ENCODE measurements at regions not wholly inside any gene's neighbourhood (a gene's known extent, or its start where the extent isn't known, plus 50 kb on each side); places are given as distances from the start of the nearest gene placed in this dataset.
"Not testable (repeated sequence)": the region's sequence is repeated elsewhere in the genome, so short reads cannot be mapped to it uniquely, and the experiment has no call there.

DNA sequence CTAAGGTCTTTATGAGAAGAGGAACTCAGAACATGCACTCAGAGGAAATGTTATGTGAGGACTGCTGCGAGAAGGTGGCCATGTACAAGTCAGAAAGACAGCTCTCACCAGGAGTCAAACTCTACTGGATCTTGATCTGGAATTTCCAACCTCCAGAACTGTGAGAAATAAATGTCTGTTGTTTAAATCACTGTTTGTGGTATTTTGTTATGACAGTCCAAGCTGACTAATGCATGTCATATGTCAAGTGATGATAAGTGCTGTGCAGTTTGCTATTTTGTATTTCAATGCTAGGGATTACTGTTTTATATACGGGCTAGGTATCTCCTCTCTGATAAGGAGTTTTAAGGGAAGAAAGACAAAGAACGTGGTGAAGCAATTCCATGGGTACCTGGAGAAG lies 162.3 kb downstream of the CPEB2 start:
- no peak for DNase-seq

DNA sequence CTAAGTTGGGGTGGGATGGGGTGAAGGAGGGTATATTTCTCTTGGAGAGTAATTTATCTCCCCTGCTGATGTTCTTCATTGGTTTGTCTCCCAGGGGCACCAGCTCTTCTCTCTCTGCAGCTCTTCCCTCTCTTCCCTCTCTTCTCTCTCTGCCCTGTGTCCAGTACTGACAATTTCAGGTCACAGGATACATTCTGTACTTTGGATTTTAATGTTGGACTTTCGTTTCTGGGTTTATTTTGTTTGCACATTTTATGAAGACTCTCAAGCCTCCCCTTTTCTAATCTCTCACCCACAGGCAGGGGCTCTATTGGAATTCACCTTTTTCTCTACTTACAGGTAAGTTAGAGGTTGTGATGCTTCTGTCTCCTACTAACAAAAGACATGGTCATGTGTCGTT lies 165.5 kb downstream of the CPEB2 start:
- DNase-seq: no peak

DNA sequence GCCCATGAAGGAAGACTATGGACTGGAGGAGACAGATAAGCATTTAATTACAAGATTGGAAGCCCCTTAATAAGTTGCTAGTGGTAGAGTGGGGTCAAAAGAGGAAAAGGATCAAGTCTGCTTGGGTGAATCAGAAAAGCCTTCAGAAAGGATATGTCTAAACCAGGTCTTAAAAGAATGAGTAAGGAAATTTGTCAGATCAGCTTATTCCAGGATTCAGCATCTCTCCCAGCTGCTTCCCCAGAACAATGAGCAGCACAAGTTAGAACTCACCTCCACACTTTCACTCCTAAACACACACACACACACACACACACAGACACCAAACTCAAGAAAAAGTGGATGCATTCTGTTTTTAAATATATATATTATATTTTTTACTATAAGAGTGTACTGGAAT lies 166.5 kb downstream of the CPEB2 start:
- no peak for DNase-seq

DNA sequence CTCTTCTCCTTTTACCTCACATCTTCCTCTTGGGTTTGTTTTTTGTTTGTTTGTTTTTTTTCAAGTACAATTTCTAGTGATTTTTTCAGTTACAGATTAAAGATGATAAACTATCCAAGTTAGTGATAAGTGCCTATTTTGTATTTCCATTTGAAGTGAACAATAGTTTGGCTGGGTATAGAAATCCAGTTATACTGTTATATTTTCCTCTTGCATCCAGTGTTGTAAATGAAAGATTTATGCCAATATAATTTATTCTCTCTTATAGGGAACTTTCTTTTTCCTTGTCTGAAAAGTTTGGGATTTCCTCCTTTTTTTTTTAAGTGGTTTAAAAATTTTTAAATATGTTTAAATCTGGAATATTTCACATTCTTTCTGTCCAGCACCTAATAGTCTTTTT lies 169.4 kb downstream of the CPEB2 start:
- DNase-seq: no peak

DNA sequence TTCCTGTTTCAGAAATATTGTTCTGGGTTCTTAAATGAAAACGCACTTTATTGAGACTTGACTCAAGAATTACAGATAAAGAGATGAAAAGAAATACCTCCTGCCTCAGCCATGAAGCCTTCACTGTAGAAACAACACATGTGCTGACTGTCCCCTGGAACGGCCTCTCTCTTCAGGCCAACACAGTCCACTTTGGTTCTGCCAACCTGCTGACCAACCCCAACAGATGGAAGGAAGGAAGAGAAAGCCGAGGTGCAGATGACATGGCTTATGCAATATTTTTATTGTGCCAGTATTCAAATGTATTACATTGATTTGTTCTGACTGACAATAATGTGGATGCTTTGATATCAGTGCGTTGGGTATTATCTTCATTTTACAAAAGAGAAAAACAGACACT lies 171.0 kb downstream of the CPEB2 start:
- DNase-seq: no peak

DNA sequence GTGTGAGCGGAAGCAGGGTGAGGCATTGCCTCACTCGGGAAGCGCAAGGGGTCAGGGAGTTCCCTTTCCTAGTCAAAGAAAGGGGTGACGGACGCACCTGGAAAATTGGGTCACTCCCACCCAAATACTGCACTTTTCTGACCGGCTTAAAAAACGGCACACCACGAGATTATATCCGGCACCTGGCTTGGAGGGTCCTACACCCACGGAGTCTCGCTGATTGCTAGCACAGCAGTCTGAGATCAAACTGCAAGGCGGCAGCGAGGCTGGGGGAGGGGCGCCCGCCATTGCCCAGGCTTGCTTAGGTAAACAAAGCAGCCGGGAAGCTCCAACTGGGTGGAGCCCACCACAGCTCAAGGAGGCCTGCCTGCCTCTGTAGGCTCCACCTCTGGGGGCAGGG lies 171.9 kb downstream of the CPEB2 start:
- DNase-seq: not testable (repeated sequence)

DNA sequence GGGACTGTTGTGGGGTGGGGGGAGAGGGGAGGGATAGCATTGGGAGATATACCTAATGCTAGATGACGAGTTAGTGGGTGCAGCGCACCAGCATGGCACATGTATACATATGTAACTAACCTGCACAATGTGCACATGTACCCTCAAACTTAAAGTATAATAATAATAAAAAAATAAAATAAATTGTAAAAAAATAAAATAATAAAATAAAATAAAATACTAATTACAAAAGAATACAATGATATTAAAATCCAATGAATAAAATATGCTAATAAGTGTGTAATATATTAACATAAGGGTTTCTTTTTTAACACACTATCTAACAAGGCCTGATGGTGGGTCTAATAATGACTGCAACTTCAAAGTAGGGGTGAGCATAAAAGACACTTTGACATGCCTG lies 177.6 kb downstream of the CPEB2 start:
- not testable (repeated sequence) for DNase-seq

DNA sequence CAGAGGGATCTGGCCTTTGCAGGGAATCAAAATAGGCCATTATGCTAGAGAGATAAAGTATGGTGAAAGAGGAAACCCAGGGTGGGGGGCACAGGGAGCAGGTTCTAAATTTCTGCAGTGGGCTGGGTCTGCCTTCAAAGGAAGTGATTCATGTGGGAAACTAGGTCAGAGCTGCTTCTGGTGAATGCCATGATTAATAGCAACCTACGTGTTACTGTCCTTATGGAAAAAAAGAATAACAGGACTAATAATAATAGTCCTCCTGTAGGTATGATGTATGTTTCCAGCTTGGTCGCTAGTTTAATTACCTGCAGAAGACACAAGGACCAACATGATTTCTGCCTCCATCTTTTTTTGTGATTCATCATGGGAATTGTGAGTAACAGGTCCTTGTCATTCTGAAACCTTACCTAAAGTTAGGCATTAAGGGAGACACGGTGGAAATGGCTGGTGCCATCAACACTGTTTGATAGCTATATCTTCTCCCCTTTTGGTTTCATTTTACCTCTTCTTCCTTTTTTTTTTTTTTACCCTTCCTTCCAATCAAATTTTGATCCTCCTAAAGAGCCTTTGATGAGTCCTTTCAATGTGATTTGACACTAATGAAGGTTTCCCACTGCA lies 180.4 kb downstream of the CPEB2 start:
- no peak for DNase-seq

DNA sequence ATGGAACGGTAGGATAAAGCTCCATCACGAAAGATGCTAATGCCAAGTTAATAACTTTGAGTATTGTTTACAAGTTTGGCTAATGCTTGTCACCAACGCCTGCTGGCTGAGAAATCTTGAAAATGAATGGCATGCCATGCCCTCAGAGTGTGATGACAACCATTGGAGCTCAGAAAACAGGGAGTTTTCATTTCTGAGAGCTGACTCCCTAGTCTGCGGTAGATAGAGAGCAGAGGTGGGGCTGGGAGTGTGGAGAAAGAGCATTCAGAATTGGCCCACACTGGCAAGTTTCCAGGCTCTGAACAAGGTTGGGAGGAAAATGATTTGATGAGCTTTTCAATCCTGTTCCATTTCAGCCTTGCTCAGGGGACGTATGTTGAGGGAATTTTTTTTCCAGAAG lies 183.9 kb downstream of the CPEB2 start:
- no peak for DNase-seq

DNA sequence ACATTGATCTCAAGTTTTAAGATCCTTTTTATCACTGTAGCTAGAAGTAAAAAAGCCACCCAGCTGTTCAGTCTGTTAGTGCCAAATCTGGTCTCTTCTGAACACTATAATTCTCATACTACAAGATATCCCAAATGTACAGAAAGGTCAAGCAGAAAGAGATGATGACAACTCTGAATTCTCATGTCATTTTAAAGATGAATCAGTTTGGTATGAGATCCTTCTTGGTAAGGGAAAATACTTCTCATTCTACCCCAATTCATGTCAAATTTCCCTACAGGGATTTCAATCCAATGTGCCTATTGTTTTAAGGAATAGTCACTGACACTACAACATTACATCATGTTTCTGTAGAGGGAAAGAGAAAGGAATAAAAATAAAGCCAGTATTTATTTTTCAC lies 184.5 kb downstream of the CPEB2 start:
- DNase-seq: no peak

DNA sequence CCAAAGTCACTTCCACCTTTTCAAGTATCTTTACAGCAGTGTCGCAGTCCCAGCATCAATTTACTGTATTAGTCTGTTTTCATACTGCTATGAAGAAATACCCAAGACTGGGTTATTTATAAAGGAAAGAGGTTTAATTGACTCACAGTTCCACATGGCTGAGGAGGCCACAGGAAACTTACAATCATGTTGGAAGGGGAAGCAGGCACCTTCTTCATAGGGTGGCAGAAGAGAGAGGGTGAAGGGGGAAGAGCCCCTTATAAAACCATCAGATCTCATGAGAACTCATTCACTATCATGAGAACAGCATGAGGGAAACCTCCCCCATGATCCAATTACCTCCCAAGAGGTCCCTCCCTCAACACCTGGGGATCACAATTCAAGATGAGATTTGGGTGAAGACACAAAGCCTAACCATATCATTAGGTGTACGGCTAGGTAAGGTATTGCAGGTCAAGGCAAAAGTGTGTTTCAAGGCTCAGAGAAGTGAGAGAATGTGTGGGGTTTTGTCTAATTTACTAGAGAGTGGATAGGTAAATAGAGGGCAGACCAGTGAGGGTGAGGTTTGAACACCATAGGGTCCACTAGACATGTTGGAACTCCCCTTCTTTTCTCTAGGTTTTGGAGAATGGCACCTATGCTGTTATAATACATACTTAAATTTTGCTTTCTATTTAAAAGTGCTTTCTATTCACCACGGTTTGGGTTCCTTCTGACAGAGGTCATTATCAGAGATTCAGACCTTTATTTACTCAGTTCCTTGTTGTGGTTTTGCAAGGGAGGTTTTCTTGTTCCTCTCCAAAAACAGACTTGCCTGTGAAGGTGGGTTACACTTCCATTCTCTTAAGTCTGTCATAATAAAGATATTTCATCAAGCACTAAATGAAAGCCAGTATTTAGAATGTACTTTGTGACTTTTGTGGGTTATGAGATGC lies 186.6 kb downstream of the CPEB2 start:
- peak; percentile 2 for DNase-seq

DNA sequence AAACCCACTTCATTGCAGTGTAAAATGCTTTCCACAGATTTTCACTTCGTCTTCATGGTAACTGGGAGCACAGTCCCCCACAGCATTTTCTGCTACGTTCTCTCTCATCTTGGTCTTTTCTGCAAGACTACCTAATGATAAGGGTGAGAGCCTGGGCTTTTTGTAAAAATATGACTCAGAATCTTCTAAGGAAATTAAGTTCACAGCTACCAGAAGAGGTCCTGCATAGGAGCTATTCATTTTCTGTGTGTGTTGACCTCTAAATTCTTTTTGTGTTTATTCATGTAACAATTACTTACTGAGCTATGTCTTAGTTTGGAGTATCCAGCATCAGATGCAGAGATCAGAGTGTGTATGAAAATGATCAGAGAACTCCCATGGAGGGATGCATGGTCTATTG lies 192.2 kb downstream of the CPEB2 start:
- no peak for DNase-seq

DNA sequence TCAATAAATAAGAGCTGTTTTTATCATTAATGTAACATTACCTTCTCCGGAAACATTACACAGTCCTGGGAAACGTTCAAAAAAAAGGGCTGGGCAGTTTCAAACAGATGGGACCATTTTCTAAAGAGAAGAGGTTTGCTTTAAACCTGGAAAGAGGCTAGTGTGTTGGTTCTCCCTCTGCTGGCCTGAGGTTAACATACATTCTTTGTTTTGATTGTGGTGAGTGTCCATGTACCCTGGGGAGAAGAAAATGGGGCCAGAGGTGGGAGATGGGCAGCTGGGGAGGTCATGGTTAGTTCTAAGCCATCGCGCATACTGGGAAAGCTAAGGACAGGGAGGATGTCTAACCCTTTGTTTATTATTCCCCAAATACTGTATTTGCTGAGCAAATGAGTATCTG lies 194.7 kb downstream of the CPEB2 start:
- DNase-seq: no peak

DNA sequence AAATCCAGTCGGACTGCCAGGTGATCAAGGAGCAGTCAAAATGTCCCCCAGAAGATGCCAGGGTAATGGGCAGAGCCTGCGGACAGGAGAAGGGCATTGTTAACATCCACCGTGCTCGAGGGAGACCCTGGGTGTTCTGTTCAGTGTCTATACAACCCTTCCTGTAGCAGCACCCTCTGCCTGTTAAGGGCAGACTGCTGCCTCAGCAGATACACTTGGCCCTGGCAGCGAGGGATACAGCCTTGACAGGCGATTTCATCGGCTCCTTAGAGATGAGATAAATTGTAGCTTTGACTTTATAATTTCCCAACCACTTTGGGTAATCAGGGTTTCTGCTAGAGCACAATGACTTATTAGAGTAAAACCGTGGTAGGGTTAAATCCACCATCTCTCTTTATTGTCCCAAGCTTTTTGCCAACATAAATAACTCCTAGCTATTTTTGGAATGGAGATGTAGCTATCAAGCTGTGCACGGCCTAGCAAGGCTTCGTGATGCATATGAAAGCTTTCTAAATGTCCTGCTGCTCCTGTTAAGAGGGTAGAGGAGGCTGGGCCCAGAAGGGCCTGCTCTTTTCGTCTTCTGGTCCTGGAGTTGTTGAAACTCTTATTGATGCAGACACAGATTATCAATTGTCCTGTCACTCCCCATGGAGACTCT lies 195.9 kb downstream of the CPEB2 start:
- DNase-seq: no peak

DNA sequence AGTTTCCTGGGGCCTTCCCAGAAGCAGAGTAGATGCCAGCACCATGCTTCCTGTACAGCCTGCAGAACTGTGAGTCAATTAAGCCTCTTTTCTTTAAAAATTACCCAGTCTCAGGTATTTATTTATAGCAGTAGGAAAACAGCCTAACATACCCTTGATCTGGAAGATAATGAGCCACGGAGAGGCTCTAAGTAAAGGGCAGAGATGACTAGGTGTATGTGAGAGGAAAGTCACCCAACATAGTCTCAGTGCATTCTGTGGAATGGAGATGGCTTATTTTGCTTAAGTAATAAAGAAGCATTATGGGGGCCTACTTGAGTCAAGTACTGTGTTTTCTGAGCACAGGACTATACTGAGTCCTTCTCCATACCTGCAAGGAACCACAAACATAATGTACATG lies 199.5 kb downstream of the CPEB2 start:
- DNase-seq: no peak

DNA sequence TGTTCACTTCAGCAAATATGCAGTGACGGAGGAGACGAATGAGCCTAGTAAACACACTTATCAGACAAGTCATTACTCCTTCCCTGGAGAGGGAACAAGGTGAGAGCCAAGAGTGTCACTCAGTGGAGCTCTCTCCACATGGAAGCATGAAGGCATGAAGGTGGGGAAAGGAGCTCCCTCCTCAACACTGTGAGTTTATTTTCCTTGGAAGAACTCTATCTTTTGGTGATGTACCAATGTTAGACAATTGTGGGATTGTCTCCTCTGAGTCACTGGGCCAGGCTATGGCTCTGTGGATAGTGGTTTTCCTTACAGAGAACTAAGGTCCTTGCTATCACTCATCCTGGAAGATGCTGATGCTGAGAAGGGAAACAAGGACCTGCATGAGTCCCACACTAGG lies 200.2 kb downstream of the CPEB2 start:
- DNase-seq: no peak

DNA sequence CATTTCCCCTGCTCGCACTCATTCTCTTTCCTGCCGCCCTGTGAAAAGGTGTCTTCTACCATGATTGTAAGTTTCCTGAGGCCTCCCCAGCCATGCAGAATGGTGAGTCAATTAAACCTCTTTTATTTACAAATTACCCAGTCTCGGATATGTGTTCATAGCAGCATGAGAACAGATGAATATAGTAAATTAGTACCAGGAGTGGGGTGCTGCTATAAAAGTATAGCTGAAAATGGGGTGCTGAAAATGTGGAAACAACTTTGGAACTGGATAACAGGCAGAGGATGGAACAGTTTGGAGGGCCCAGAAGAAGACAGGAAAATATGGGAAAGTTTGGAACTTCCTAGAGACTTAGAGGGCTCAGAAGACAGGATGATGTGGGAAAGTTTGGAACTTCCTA lies 204.2 kb downstream of the CPEB2 start:
- not testable (repeated sequence) for DNase-seq

DNA sequence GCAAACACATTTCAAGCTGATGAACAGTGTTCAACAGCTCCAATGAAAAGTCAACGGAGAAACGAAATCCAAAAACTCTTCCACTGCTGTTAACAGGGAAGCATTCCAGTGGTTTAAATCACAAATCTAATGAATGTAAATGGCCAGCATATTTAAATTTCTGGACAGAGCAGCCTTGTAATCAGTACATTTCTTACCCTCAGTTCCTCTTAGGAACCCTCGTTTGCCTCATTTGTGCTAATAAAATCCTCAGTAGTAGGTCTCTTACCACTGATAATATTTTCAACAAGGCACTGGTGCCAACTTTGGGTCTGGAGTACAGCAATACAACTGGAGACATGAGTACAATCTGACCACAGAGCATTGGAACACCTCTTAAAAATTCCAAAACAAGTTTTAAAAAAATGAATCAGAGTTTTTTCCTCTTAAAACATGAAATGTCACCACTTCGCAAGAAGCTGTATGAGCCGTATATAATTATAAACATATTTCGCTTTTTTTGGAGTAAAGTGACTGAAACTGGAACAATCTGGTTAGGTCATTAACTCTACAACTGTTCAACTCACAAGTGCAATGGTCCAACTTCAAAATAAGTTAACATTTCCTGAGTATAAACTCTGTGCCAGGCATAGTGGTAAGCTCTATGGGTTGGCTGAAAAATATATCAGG lies 211.2 kb downstream of the CPEB2 start:
- no peak for DNase-seq

DNA sequence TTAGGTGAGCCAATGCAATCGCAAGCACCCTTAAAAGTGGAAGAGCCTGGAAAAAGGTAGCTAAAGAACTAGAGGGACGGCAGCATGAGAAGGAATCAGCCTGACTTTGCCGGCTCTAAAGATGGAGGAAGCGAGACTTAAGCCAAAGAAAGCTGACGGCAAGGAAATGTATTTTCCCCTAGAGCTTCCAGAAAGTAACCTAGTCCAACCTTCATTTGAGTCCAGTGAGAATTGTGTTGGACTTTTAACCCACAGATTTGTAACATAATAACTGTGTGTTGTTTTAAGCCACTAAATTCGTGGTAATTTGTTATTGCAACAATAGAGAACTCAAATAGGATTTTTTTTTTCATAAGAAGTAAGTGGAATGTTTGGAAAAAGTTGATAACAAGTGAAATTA lies 212.7 kb upstream of the C1QTNF7 start:
- DNase-seq: no peak

DNA sequence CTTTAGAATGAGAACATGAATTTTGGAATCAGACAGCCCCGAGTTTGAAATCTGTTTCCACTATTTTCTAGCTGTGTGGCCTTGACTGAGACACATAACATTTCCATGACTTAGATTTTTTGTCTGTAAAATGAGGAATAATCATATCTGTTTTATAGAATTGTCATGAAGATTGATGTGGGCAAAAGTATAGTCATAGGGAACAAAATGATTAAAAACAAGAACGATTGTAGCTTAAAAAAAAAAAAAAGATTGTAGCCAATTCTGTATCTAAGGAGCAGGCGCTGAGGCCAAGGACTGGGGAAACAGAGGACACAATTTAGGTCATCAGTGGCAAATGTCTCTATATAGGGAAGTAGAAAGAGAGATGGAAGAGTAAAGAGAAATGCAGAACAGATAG lies 201.6 kb upstream of the C1QTNF7 start:
- no peak for DNase-seq

DNA sequence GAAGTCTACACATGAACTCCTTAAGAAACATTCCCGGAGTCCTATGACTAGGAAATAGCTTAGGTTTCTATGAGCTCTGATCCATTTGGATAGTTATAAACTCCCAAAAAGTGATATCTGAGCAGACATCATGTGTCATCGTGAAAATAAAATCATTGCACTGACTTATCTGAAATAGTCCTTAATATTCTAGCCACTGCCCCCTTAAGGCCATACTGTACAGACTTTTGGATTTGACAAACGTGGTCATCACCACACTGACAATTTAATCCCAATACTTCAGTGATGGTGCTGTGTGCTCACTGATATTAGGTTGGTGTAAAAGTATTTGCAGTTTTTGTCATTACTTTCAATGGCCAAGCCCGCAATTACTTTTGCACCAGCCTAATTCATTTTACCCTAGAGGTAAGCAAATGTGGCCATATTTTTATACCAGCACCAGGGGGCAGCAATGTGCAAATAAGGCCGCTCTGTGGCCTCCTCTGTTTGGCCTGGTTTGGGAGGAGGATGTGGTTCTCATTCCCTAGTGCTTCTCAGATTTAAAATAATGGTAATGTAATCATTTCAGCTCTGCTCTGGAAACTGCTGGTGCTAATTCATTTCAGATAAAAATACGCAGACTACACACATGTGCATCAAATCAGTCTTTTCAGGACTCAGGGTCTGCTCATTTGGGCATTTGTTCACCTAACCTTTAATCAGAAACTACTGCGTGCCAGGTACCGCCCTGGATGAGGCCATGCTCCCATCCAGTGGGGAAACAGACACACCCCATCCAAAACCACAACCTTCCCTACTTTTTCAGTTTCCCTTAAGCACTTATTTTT lies 196.4 kb upstream of the C1QTNF7 start:
- peak; percentile 81 for DNase-seq

Measured in CD4-positive, alpha-beta T cell treated with Interleukin-17A for 1 hour (primary cell).